Heart right ventricle (tissue), 16 donors: ENCODE measurements at regions not wholly inside any gene's neighbourhood (a gene's known extent, or its start where the extent isn't known, plus 50 kb on each side); places are given as distances from the start of the nearest gene placed in this dataset.

Experiments used
- ATAC-seq, 8 donors: fragments of 200-7000 bp; cut with Tn5 transposase; one replicate each; pipeline ENCODE4 v1.9.1; 2020; ENCODE audit warnings: mild to moderate bottlenecking in 8 of 8, moderate library complexity in 8 of 8, moderate number of reproducible peaks in 1 of 8
- DNase-seq, 2 donors: peaks; one replicate each; pipeline ENCODE4 v3.0.0-alpha.2; 2020
- H3K27ac ChIP-seq, 10 donors: fragments of 200-600 bp; sonication (generic) in 2 of 10; one replicate each; pipeline versions ENCODE4 v1.5.0 to v1.8.0; 2020 to 2022; ENCODE audit warnings: mild to moderate bottlenecking in 3 of 10
- H3K27me3 ChIP-seq, 7 donors: fragments of 200-600 bp; one replicate each; pipeline ENCODE4 v1.8.0; 2021 to 2022; ENCODE audit warnings: mild to moderate bottlenecking in 2 of 7
- H3K36me3 ChIP-seq, 9 donors: fragments of 200-600 bp; sonication (generic) in 1 of 9; one replicate each; pipeline versions ENCODE4 v1.5.0 to v1.8.0; 2020 to 2022; ENCODE audit warnings: mild to moderate bottlenecking in 2 of 9
- H3K4me1 ChIP-seq, 9 donors: fragments of 200-600 bp; sonication (generic) in 1 of 9; one replicate each; pipeline versions ENCODE4 v1.5.0 to v1.8.0; 2020 to 2022; ENCODE audit warnings: mild to moderate bottlenecking in 4 of 9
- H3K4me3 ChIP-seq, 10 donors: fragments of 200-600 bp; sonication (generic) in 2 of 10; one replicate each; pipeline versions ENCODE4 v1.5.0 to v1.8.0; 2020 to 2022; ENCODE audit warnings: mild to moderate bottlenecking in 7 of 10, moderate library complexity in 2 of 10
- H3K9me3 ChIP-seq, 11 donors: fragments of 200-600 bp in 10 of 11; sonication (generic) in 2 of 11; one replicate each; pipeline versions ENCODE4 v1.5.0 to v1.8.0; 2013 to 2022; ENCODE audit warnings: mild to moderate bottlenecking in 2 of 11, control low read depth in 1 of 11, moderate library complexity in 1 of 11
- WGBS, 2 donors: extraction: QIAGEN DNeasy Blood & Tissue Kit; methylation state at CpG; one replicate each; pipeline ENCODE4 v1.1.7; 2013; ENCODE audit warnings: inconsistent platforms in 1 of 2; 5-methylcytosine and 5-hydroxymethylcytosine counted together
- intact Hi-C, 10 donors: fragments of 100-400 bp; cut with DNase I; formaldehyde crosslinking; loops; one replicate each; pipeline versions ENCODE4 v1.11.1 to v1.14.2; 2022
- TF ChIP-seq, protein P1 (sequence below), 9 donors: fragments of 200-600 bp; sonication (generic) in 2 of 9; IDR thresholded peaks; one replicate each; pipeline versions ENCODE4 v1.5.0 to v1.8.0; 2021 to 2022; ENCODE audit warnings: antibody characterized with exemption in 9 of 9, mild to moderate bottlenecking in 5 of 9, moderate library complexity in 1 of 9
- donor health status: Arrhythmogenic right ventricular cardiomyopathy.
- donor health status: ischemic (EF 13 %, LVEDD 7.1; RV severe dilation, severe dysfunction).
- donor health status: healthy with polysubstance abuse.
- donor health status: DM: no; HTN: yes; CAD: no.
- donor health status: DM: no; HTN: no; CAD: no.
- donor health status: ischemic (EF 25% LVEDD 6.9; RV normal size, moderate dysfunction).
- donor health status: ischemic (EF 25% LVEDD 5.7; RV mildly dilated, moderate dysfunction).
- donor health status: healthy.
- donor health status: DM: yes; HTN: yes; CAD: no.
- donor health status: Ischemic cardiomyopathy.
- donor health status: ischemic (EF 35%, LVEDD 5.7; RV mildly dilated, moderate dysfunction).
- donor health status: nonischemic (EF 11% LVEDD 7.7; RV severe dilation, severe dysfunction).
- donor health status: DM: yes; HTN: yes; CAD: no.
- donor health status: PGD.
- donor health status: ischemic (EF 29% LVEDD 5.4; RV normal size, mild dysfunction).
- donor health status: nonischemic (EF 23%, LVEDD 6.1; RV moderate dilation, normal function).

DNA sequence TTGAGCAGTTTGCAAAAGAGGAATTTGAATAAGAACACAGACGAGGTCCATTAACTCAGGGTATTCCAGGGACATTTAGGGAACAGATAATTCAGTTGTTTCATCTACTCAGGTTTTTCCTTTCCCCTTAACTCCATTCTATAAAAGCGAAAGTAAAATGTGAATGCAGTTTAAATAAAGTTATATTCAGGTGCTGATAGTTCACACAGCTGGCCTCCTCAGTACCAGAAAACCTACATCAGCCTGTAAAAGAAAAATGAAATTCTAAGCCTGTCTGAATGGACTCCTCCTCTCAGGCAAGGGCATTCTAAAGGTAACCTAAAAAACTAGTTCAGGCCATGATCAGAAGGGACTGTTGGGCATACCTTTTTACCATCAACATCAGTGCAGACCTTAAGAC is 873.8 kb downstream of the SUCLG1 start:
- 80 to 82% methylated on average over 2 of the region's 2 CpGs for WGBS, 2 donors
- H3K4me3 ChIP-seq = no peak overlapping the region

DNA sequence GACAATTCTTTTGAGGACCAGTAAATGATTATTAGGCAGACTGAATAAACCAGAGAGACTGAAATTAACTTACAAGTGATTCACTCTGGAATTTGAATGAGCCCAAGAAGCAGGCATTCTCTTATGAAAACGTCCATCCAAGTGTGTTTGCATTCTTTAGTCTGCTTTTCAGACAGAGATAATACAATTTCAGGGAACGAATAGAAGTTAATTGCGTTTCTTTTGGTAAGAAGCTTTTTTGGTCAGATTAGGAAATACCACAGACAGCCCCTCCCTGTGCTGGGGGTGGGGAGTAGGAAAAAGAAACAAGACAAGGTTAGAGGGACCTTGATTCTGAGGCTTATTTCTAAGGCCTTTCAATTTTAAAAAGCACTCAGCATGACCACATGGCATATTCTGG is 874.4 kb downstream of the SUCLG1 start:
- Histone ChIP-seq H3K27me3 (no peaks in the 10 kb centered on the region), H3K4me1 (no peaks in the 10 kb centered on the region), H3K4me3 (no peak overlapping the region), H3K9me3 (peaks cover 0 to 6% (median 0%) of the 10 kb centered on the region in 11 donors), H3K27ac (no peak overlapping the region), H3K36me3 (no peaks in the 10 kb centered on the region)
- TF ChIP-seq, protein P1, sequence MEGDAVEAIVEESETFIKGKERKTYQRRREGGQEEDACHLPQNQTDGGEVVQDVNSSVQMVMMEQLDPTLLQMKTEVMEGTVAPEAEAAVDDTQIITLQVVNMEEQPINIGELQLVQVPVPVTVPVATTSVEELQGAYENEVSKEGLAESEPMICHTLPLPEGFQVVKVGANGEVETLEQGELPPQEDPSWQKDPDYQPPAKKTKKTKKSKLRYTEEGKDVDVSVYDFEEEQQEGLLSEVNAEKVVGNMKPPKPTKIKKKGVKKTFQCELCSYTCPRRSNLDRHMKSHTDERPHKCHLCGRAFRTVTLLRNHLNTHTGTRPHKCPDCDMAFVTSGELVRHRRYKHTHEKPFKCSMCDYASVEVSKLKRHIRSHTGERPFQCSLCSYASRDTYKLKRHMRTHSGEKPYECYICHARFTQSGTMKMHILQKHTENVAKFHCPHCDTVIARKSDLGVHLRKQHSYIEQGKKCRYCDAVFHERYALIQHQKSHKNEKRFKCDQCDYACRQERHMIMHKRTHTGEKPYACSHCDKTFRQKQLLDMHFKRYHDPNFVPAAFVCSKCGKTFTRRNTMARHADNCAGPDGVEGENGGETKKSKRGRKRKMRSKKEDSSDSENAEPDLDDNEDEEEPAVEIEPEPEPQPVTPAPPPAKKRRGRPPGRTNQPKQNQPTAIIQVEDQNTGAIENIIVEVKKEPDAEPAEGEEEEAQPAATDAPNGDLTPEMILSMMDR (IDR thresholded peaks at IDR 0.05) = no peak
- ATAC-seq (no peak), DNase-seq (no peak)
- intact Hi-C loops = no loop called here
- 28 to 35% methylated on average over 3 of the region's 3 CpGs for WGBS, 2 donors

More for the DNA sequence above, 873.8 kb downstream of the SUCLG1 start:
- H3K36me3 ChIP-seq = no peaks in the 10 kb centered on the region
- H3K9me3 ChIP-seq = peaks cover 0 to 6% (median 0%) of the 10 kb centered on the region in 11 donors
- TF ChIP-seq, protein P1 (IDR thresholded peaks at IDR 0.05) = no peak
- ATAC-seq = no peak
- H3K27ac ChIP-seq = no peak overlapping the region
- H3K27me3 ChIP-seq = no peaks in the 10 kb centered on the region
- intact Hi-C loops = no loop called here
- H3K4me1 ChIP-seq = no peaks in the 10 kb centered on the region
- DNase-seq = no peak

DNA sequence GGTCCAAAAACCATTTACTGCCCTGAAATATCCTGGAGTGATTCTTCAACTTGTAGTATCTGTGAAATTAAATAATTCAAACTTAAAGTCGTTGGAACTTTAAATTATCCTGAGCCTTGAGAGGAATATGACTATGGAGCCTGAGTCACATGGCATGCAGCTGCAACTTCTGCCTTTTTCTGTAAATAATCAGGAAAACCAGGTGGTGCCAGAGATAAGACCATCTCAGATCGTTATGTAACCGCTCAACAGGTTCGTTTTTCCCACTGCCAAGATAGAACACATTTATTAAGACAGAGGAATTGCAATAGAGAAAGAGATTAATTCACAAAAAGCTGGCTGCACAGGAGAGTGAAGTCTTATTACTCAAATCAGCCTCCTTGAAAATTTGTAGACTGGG is 876.5 kb downstream of the SUCLG1 start:
- DNase-seq (no peak), ATAC-seq (no peak)
- Histone ChIP-seq H3K4me3 (no peak overlapping the region), H3K27ac (no peak overlapping the region), H3K9me3 (no peaks in the 10 kb centered on the region), H3K36me3 (no peaks in the 10 kb centered on the region), H3K27me3 (no peaks in the 10 kb centered on the region), H3K4me1 (no peaks in the 10 kb centered on the region)
- 38 to 40% methylated on average over 4 of the region's 4 CpGs for WGBS, 2 donors
- intact Hi-C loops = no loop called here
- TF ChIP-seq, protein P1 (IDR thresholded peaks at IDR 0.05) = no peak

DNA sequence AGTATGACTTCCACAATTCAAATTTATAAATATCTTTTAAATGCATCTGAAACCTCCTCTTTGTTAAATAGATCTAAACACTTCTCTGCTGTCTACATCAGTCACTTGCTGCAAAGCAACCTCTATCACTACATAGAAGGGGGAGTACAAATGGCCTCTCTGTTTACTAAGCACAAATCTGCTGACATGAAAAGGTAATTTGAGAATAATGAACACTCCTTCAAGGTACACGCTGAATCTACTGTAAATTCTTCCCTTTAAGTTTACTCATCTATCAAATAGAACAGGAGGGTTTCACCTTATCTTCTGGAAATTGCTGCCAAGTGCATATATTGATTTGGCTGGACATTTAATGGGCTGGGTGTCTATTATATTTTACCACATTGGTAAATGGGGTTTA is 879.6 kb downstream of the SUCLG1 start:
- intact Hi-C loops = no loop called here
- no peaks in the 10 kb centered on the region for H3K27me3 ChIP-seq
- H3K4me3 ChIP-seq = no peak overlapping the region
- H3K4me1 ChIP-seq = no peaks in the 10 kb centered on the region
- H3K27ac ChIP-seq = no peak overlapping the region
- TF ChIP-seq, protein P1 (IDR thresholded peaks at IDR 0.05) = no peak
- DNase-seq (no peak), ATAC-seq (no peak)
- H3K36me3 ChIP-seq = no peaks in the 10 kb centered on the region
- 63 to 70% methylated on average over 1 of the region's 1 CpG for WGBS, 2 donors
- H3K9me3 ChIP-seq = no peaks in the 10 kb centered on the region

DNA sequence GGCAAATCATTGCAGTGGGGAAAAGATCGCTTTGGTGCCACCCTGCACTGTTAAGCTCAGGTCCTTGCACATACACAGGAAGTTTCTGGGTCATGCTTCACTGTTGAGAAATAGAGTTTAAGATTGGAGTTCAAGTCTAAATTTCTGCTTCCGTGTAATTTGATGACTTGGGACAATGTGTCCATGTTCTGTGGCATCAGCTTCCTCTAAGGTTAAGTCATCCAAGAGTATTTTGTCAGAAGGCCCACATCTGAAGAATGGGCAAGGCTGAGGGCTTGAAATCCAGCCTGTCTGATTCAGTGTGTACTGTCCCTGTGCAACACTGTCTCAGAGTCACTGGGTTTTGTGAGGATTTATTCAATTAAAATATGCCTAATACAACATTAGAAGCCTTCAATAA is 880.7 kb downstream of the SUCLG1 start:
- no peaks in the 10 kb centered on the region for H3K27me3 ChIP-seq
- no peaks in the 10 kb centered on the region for H3K4me1 ChIP-seq
- H3K36me3 ChIP-seq = no peaks in the 10 kb centered on the region
- 82 to 85% methylated on average over 2 of the region's 2 CpGs for WGBS, 2 donors
- TF ChIP-seq, protein P1 (IDR thresholded peaks at IDR 0.05) = no peak
- no peak overlapping the region for H3K4me3 ChIP-seq
- DNase-seq (no peak), ATAC-seq (no peak)
- intact Hi-C loops = no loop called here
- H3K9me3 ChIP-seq = no peaks in the 10 kb centered on the region
- H3K27ac ChIP-seq = no peak overlapping the region
